Endothelial cell of umbilical vein (primary cell): ENCODE measurements at regions not wholly inside any gene's neighbourhood (a gene's known extent, or its start where the extent isn't known, plus 50 kb on each side); places are given as distances from the start of the nearest gene placed in this dataset.
"Not testable (repeated sequence)": the region's sequence is repeated elsewhere in the genome, so short reads cannot be mapped to it uniquely, and the experiment has no call there.

ENCODE experiments used
- EZH2 ChIP-seq: IDR thresholded peaks from 2 replicates; pipeline ENCODE4 v1.6.1; 2012; ENCODE audit warnings: borderline replicate concordance, low read depth, mild to moderate bottlenecking, moderate library complexity, low read length, inconsistent platforms; ENCODE audit not compliant: severe bottlenecking
- FOS ChIP-seq: IDR thresholded peaks from 2 replicates; pipeline ENCODE4 v1.6.1; 2011; ENCODE audit warnings: mild to moderate bottlenecking, low read length, moderate library complexity, borderline replicate concordance; ENCODE audit not compliant: insufficient read depth
- GATA2 ChIP-seq: IDR thresholded peaks from 2 replicates; pipeline ENCODE4 v1.7.0; 2011; ENCODE audit warnings: low read depth, mild to moderate bottlenecking, moderate library complexity, mixed read lengths, low read length; ENCODE audit not compliant: insufficient read length, insufficient read depth
- JUN ChIP-seq: IDR thresholded peaks from 2 replicates; pipeline ENCODE4 v1.6.1; 2011; ENCODE audit warnings: borderline replicate concordance, low read depth; ENCODE audit not compliant: insufficient read length, insufficient read depth
- MYC ChIP-seq: IDR thresholded peaks from one replicate; pipeline ENCODE4 v1.6.1; 2011; ENCODE audit warnings: mild to moderate bottlenecking, low read depth, low read length
- POLR2A ChIP-seq: IDR thresholded peaks from 2 replicates; pipeline ENCODE4 v1.6.1; 2012; ENCODE audit warnings: low read depth, mild to moderate bottlenecking, control low read depth, low read length
- POLR2AphosphoS5 ChIP-seq: IDR thresholded peaks from 2 replicates; pipeline ENCODE4 v1.6.1; 2012; ENCODE audit warnings: low read depth, mild to moderate bottlenecking, control low read depth, low read length, moderate library complexity; ENCODE audit not compliant: insufficient read depth
- TF ChIP-seq, protein P1 (sequence below), 2 donors: IDR thresholded peaks; 1 replicate in 1 of 2; 2 replicates in 1 of 2; pipeline ENCODE4 v1.5.1; 2011; ENCODE audit warnings: low read length in 2 of 2, mild to moderate bottlenecking in 2 of 2, moderate library complexity in 2 of 2, control low read depth in 1 of 2, inconsistent platforms in 1 of 2, low read depth in 1 of 2; ENCODE audit not compliant: insufficient read depth in 1 of 2; ENCODE audit errors: extremely low read depth in 1 of 2
- TF ChIP-seq, protein P2 (sequence below): IDR thresholded peaks from 2 replicates; pipeline ENCODE4 v1.6.1; 2011; ENCODE audit not compliant: insufficient read depth, insufficient read length

DNA sequence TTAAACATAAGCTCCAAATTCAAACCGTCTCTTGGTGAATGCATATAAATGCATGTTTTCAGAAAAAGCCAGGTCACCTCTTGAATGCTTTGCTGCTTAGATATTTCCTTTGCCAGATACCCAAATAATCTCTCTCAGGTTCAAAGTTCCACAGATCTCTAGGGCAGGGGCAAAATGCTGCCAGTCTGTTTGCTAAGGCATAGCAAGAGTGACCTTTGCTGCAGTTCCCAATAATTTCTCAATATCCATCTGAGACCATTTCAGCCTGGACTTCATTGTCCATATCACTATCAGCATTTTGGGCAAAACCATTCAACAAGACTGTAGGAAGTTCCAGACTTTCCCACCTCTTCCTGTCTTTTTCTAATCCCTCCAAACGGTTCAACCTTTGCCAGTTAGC is 1006.2 kb upstream of the KCND2 start:
- TF ChIP-seq, protein P1, sequence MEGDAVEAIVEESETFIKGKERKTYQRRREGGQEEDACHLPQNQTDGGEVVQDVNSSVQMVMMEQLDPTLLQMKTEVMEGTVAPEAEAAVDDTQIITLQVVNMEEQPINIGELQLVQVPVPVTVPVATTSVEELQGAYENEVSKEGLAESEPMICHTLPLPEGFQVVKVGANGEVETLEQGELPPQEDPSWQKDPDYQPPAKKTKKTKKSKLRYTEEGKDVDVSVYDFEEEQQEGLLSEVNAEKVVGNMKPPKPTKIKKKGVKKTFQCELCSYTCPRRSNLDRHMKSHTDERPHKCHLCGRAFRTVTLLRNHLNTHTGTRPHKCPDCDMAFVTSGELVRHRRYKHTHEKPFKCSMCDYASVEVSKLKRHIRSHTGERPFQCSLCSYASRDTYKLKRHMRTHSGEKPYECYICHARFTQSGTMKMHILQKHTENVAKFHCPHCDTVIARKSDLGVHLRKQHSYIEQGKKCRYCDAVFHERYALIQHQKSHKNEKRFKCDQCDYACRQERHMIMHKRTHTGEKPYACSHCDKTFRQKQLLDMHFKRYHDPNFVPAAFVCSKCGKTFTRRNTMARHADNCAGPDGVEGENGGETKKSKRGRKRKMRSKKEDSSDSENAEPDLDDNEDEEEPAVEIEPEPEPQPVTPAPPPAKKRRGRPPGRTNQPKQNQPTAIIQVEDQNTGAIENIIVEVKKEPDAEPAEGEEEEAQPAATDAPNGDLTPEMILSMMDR (IDR thresholded peaks at IDR 0.05; ENCODE audit: extremely low read depth in 1 of 2, insufficient read depth in 1 of 2, low read depth in 1 of 2, low read length in 2 of 2), result not testable (repeated sequence)
- TF ChIP-seq FOS, POLR2AphosphoS5, POLR2A, EZH2, MYC, JUN, GATA2: not testable (repeated sequence)
- TF ChIP-seq, protein P2, sequence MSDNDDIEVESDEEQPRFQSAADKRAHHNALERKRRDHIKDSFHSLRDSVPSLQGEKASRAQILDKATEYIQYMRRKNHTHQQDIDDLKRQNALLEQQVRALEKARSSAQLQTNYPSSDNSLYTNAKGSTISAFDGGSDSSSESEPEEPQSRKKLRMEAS, result not testable (repeated sequence)
